ENCODE measurements at regions not wholly inside any gene's neighbourhood (a gene's known extent, or its start where the extent isn't known, plus 50 kb on each side); places are given as distances from the start of the nearest gene placed in this dataset.

DNA sequence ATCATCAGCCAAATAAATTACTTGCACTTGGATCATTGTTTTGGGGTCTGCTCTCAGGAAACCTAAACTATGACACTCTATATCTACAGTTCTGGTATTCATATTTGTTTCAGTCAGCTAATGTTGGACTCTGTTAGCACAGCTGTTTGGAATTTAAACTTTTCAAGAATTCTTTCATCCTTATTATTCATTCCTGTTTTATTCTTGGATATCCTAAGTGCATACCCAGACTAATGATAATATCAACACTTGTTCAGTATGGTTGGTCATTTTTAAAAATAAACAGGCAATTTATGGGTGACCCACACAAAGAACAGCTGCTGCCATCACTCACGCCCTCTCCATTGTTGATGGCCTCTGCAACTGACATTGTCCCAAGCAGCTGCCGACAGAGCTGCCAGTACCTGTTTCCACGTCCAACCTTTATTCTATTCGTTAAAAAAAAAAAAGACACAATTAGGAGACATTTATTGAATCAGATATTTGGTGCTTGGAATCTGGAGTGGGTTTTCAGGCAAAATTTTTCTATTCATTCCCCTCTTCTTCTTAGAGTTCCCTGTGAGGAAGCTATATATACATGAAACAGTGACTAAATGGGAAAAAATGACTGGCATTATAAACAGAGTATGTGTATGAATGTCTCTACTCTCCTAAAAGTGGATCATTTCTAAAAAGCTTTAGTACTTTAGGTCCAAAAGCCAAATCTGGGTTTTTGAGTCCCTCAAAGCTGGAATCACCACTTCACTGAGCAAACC lies 252.1 kb upstream of the NAV3 start:
- TF ChIP-seq, protein P1, sequence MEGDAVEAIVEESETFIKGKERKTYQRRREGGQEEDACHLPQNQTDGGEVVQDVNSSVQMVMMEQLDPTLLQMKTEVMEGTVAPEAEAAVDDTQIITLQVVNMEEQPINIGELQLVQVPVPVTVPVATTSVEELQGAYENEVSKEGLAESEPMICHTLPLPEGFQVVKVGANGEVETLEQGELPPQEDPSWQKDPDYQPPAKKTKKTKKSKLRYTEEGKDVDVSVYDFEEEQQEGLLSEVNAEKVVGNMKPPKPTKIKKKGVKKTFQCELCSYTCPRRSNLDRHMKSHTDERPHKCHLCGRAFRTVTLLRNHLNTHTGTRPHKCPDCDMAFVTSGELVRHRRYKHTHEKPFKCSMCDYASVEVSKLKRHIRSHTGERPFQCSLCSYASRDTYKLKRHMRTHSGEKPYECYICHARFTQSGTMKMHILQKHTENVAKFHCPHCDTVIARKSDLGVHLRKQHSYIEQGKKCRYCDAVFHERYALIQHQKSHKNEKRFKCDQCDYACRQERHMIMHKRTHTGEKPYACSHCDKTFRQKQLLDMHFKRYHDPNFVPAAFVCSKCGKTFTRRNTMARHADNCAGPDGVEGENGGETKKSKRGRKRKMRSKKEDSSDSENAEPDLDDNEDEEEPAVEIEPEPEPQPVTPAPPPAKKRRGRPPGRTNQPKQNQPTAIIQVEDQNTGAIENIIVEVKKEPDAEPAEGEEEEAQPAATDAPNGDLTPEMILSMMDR (IDR thresholded peaks at IDR 0.05): no peak
- no peak for TF ChIP-seq POLR2A (IDR thresholded peaks at IDR 0.05)
